Embryonic facial prominence (tissue), 1 donor: ENCODE measurements at regions not wholly inside any gene's neighbourhood (a gene's known extent, or its start where the extent isn't known, plus 50 kb on each side); places are given as distances from the start of the nearest gene placed in this dataset.

Experiments used
- DNase-seq: peaks from one replicate; pipeline ENCODE4 v3.0.0-alpha.2; 2016; ENCODE audit errors: extremely low spot score

GRCh38 chr15:97259943-97260342 is 700.6 kb upstream of the ARRDC4 start:
- DNase-seq: no peak

- DNase-seq: no peak
Observed at GRCh38 chr15:97301166-97301565, 659.3 kb upstream of the ARRDC4 start.

DNA sequence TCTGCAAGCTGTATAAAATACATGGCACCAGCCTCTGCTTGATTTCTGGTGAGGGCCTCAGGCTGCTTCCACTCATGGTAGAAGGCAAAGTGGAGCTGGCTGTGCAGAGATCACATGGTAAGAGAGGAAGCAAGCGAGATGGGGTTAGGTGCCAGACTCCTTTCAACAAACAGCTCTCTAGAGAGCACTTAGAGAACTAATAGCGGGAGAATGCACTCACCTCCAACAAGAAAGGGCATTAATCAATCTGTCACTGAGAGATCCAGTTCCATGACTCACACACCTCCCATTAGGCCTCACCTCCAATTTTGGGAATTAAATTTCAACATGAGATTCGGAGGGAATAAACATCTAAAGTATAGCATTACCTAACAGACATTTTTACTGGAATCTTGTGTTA is 644.1 kb upstream of the ARRDC4 start:
- DNase-seq: no peak

DNA sequence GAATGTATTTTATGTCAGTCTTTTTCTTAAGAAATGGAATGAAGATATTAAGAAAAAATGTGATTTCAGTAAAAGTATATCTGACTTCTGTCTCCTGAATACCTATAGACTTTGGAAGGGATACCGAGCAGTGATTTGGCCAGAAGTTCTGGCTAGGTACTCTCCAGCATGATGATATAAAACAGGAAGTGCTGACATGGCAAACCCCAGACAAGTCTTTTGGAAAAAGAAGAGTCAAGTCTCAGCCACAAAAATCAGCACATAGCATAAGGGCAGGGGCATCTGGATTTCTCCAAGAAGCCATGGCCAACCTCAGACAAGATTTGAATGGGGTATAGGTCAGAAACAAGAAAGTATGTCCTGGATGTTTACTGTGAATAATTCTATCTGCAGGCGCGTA is 643.3 kb upstream of the ARRDC4 start:
- DNase-seq: no peak

DNA sequence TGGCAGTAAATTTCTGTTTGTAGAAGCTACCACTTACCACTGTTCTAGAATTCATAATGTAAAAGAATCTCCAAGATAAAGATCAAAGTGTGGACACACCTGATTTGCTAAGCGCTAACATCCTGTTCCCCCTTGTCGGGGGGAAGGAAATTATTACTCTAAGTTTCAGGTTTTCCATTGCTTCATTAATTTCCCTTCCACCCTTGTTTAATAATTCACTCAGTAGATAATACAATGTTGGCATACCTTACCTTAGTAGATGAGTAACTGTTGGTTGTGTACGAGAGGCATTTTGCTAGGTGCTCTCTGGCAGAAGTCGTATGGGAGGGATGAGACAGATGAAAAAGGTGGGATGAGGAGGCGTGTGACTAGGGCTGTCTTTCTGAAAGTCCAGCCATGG is 641.2 kb upstream of the ARRDC4 start:
- no peak for DNase-seq

DNA sequence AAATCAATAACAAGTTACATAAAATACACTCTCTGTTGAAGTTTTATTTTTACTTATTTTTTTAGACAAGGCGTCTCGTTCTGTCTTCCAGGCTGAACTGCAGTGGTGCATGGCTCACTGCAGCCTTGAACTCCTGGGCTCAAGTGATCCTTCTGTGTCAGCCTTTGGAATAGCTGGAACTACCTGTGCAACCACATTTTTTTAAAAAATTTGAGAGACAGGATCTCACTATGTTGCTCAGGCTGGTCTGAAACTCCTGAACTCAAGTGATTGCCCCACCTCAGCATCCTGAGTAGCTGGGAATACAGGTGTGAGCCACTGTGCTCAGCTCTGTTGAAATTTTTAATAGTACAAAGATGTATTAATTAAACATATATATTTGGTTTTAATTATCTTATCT is 614.3 kb upstream of the ARRDC4 start:
- DNase-seq: no peak

GRCh38 chr15:97350813-97351212 is 609.7 kb upstream of the ARRDC4 start:
- DNase-seq: no peak

DNA sequence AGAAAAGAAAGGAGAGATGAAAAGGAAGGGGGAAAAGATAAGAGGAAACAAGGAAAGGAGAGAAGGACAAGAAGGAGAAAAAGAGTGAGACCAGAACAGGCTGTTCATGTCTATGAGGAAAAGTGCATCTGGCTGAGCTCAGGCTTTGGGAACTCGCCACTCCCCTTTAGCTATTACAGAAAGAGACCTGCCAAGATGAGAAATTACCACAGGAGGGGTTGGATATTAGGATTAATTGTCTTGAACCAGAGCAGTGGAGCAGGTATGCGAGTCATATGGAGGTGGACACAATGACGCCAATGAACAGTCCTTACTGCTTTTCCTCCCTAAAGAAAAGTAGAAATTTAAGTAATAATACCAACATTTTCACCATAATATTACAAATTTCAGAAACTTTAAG is 577.0 kb upstream of the ARRDC4 start:
- no peak for DNase-seq

DNA sequence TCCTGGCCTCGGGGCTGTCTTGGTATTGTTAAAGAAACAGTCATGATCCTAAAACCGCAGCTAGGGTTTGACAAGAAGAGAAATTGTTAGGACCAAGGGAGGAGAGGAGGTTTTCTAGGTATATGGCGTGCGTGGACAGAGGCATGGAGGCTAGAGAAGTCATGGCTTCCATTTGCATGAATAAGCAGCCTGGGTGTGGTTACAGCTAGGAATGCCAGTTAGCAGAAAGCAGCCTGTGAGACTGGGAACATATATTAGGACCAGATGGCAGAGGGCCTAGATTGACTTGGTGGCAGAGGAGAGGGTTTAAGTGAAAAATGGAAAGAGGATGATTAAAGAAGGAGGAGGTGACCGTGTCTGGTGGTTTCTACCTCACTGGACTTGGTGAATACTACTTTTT is 573.6 kb upstream of the ARRDC4 start:
- DNase-seq: no peak

DNA sequence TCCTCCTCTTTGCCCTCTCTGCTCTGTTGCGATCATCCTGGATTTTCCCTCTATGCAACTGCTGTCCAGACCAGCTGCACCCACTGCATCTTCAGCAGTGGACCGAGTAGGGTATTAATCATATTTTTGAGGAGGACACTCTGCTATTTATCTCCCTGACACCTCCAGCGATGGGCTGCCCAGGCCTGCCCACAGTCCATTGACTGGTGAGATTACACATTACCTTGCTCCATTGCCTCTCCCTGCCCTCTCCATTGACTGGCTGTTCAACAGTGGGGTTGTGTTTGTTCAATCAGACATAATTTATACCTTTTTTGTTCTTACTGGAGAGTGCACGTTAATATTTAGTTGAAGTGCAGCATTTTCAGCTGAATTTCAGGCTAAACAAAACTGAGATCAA is 559.3 kb upstream of the ARRDC4 start:
- no peak for DNase-seq

GRCh38 chr15:97401970-97402369 is 558.5 kb upstream of the ARRDC4 start:
- DNase-seq: no peak

DNA sequence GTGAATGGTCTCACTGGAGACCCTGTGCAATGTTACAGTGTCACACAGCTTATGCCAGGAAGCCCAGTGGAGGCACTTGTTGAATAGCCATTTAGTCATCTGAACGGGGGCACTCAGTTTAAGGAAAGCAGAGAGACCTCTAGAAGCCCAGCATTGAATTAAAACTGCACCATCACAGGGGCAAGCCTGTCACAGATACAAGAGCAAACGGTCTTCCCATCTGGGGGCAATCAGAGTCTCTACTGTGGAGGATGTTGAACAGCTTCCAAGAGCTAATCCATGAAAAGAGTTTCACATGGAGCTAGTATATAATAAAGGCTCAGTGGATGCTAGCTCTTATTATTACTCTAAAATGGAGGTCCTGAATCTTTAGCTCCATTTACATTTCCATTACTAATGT is 553.7 kb upstream of the ARRDC4 start:
- DNase-seq: no peak

DNA sequence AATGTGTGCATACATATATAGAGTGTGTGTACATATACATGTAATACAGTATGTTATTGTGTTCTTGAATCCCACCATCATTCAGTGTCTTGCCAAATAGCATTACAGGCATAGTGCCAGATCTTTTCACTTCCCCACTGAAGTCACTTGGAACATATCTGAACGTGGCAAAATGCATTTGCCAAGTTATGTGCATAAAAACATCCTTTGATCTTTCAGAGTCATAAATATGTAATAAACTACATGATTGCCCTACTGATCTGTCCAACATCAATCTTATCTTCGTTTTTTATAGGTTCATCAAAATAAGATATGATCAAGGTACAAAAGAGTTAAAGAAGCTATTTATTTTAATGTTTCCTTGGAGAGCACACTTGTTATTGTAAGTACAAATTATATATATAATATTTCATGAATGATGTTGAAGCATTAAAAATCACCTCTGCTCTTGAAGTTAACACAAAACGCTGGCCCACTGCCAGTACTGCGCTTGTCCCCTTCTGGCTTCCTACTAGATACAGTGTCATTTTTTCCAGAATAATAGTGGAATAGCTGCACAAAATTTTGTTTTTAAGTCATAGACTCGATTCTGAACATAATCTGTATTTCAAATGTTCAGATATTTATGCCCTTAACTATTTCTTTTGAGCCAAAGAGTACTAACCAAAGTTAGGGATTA is 549.5 kb upstream of the ARRDC4 start:
- no peak for DNase-seq

DNA sequence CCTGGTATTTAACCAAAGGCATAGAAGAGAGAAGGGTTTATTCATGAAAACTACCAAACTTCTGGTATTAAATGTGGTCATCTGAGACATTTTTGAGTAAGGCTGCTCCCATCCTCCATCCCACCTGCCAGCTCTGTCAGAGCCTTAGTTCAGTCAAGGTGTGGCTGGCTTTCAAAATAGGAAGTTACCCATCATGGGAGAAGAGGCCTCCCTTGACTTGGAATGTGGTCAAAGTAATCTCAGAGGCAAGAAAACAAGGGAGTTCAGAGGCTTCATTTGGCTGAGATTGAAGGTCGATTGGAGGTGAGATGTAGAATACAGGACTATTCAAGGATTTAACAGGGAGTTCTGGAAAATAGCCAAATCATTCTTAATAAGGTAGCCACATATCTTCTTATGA is 540.4 kb upstream of the ARRDC4 start:
- no peak for DNase-seq

DNA sequence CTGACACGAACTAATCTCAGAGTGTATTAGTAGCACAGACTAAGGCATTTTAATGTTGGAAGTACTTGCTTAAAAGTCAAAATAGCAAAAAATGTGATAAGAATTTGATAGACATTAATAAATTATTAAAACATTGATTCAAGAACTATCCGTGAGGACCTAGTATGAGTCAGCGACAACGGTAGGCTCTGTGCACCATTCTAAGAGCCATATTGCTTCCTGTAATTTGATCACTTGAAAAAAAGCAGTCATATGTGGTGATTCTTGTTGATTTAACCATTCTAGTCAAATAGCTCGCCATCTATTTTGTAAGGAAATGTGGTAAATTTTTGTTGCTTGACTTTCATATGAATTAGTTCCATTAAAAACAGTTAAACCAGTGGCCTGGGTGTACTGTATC is 534.9 kb upstream of the ARRDC4 start:
- no peak for DNase-seq

DNA sequence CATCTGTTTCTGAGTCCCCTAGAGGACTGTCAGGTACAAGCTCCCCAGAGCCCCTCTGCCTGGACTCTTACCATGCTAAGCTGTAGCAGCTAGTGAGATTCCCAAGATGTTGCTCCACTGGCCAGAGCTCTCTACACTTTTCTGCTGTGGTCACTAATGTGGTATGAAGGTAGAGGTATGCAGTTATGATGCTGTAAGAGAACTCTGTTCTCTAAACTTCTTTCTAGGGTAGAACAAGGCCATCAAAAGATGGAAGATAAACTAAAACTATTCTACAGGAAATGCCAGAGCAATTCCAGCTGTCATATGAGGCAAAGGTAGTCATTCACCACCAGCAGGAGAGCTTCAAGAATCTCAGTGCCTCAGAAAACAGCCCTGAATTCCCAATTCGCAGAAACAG is 517.4 kb upstream of the ARRDC4 start:
- DNase-seq: no peak

DNA sequence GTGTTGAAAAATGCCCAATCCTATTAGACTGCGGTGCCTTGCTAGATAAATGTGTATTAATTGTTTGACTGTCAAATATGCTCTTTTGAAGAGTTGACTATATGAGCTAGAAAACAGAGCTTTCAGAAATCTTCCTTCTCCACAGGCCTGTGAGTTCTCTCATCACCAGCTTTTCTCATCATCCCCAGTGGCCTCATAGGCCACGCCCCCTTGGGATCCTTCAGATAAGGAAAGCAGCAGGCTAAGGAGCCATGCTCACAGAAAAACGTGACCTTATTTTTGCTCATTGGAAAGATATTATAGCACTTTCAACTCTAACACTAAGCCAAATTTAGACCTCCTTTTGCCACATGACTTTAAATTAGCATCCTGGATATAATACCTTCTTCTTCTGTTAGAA is 514.4 kb upstream of the ARRDC4 start:
- no peak for DNase-seq

DNA sequence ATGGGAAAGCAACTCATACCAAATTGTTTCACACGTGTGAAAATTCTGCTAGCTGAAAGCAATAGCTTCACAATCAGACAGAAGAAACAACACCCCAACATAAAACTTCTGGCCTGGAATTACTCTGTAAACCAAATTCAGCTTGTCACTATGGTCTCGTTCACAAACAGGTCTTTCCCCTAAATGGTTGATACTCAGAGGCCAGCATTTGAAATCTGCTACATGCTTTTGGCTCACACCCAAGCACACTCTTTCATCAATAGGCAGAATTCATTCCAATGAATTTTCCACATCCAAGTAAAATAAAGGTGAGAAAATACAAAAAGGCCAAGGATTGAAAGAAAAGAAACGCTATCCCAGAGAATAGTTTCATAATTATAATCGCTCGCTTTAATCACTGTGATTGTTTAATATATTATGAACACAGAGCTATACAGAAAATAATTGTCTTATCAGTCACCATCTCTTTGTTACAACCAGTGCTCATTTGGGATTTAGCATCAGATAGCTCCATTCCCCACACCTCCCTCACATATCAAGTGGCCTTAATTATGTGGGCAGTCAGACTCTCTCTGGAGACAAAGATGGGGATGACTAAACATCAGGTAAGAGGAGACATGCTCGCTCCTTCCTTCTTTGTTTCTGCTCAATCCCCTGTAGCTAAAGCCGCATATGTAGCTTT is 503.8 kb upstream of the ARRDC4 start:
- no peak for DNase-seq

DNA sequence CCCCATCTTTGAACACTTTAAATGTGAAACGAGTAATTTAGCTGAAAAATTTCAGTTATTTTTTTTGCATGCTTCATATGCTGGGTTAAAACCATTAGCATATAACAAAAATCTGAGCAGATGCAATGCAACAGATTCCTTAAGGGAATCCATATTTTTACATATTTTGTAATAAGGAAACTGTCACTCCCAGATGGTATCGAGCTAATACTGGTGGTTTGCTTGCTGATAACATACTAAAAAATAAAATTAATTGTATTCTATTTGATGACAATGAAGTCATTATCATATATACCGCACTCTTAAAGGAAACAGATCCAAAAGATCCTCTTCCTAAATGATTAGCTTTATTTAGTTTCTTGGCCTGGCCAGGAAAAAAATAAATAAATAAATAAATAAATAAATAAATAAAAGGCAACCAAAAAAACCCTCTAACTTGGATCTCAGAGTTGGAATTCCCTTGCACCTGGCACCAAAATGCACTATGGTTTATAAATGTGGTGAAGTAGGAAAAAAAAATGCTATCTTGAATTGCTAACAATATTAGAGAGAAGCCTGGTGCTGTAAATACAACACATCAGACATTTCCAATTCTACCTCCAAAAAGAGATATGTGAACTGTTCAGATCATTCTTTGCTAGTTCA is 503.2 kb upstream of the ARRDC4 start:
- no peak for DNase-seq

DNA sequence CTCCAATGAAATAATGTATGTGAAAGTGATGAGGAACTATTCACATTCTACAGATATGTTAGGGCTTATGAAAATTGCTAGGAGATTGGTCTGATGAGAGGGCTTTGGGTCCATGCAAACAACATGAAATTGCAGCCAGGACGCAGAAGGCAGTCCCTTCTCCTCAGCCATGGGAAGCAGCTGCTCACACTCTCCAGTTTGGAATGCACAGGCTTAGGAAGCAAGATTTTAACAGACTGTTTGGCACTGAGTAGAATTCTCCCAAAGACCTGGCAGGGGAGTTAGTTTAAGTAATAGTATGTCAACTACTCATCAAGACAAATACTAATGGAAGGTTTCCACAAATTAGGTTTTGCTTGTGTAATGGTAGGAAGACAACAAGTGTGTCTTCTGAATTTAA is 500.7 kb upstream of the ARRDC4 start:
- DNase-seq: no peak

GRCh38 chr15:97461226-97461625 is 499.3 kb upstream of the ARRDC4 start:
- DNase-seq: peak; percentile 29

DNA sequence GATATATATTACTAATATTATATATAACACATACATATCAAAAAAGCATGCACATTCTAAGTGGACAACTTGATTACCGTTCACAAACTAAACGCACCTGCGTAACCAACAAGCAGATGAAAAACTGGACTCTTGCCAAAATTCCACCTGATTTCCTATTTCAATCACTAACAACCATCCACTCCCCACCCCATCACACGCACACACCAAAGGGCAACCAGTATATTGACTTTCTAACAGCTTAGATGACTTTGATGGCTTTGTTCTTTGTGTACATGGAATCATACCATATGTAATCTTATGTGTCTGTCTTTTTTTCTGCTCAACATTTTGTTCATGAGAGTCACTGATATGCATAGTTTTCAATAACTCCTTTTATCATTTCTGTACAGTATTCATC is 496.8 kb upstream of the ARRDC4 start:
- no peak for DNase-seq

DNA sequence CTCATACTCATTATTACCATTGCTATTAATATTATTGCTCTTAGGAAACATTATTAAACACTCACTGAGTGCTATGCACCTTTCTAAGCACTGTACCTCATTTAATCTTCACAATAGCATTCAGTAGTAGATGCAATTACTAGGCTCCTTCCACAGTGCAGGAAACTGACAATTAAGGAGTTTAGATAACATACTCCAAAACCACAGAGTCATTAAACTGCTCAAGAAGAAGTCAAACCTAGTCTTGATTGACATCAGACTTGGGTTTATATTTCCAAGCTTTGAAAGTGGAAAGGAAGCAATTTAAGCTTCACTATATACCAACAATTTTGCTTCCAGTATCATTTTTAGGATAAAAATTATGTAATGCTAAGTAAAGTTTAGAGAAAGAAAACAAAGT is 490.1 kb upstream of the ARRDC4 start:
- DNase-seq: no peak
